Esophagus squamous epithelium (tissue), 4 donors: ENCODE measurements at regions not wholly inside any gene's neighbourhood (a gene's known extent, or its start where the extent isn't known, plus 50 kb on each side); places are given as distances from the start of the nearest gene placed in this dataset.

Experiments
- POLR2A ChIP-seq, 4 donors: fragments of 450-650 bp; IDR thresholded peaks; one replicate each; pipeline ENCODE4 v1.6.1; 2017; ENCODE audit warnings: antibody characterized with exemption in 4 of 4, mild to moderate bottlenecking in 4 of 4, moderate library complexity in 3 of 4
- TF ChIP-seq, protein P1 (sequence below), 6 experiments: fragments of 450-650 bp in 4 of 6; fragments of 200-600 bp in 2 of 6; sonication (generic) in 2 of 6; IDR thresholded peaks; one replicate each; pipeline ENCODE4 v1.5.1; 2016 to 2019; ENCODE audit warnings: antibody characterized with exemption in 6 of 6, mild to moderate bottlenecking in 4 of 6, moderate library complexity in 4 of 6

DNA sequence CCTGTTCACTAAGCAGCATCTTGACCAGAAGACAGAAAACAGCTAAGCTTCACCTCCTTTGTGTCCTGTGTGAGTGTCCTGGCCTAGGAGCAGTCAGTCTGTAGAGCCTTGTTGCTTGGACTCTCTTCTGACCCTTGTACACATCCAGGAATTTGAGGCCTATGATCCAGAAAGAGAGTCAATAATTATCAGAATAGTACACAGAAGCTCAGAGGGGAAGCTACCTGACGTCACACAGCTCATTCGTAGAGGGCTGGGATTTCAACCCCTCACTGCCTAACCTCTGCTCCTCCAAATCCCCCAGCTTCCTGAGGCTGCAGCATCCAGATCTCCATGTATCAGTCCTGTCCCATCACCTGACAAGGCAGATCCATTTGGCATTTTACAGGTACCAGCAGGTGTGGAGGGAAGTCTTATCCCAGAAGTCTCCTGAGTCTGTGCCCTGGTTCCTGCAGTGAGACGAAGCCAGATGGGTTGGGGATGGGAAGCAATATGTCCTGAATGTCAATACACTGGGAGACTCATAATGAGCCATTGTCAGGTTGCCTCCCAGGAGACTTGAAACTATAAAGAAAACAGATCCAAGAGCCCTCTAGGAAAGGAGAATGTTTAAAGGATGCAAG, 203.1 kb downstream of the MINAR1 start:
- TF ChIP-seq POLR2A (IDR thresholded peaks at IDR 0.05) = no peak
- TF ChIP-seq, protein P1, sequence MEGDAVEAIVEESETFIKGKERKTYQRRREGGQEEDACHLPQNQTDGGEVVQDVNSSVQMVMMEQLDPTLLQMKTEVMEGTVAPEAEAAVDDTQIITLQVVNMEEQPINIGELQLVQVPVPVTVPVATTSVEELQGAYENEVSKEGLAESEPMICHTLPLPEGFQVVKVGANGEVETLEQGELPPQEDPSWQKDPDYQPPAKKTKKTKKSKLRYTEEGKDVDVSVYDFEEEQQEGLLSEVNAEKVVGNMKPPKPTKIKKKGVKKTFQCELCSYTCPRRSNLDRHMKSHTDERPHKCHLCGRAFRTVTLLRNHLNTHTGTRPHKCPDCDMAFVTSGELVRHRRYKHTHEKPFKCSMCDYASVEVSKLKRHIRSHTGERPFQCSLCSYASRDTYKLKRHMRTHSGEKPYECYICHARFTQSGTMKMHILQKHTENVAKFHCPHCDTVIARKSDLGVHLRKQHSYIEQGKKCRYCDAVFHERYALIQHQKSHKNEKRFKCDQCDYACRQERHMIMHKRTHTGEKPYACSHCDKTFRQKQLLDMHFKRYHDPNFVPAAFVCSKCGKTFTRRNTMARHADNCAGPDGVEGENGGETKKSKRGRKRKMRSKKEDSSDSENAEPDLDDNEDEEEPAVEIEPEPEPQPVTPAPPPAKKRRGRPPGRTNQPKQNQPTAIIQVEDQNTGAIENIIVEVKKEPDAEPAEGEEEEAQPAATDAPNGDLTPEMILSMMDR (IDR thresholded peaks at IDR 0.05) = no peak
